Endodermal cell (in vitro differentiated cells): ENCODE measurements at regions not wholly inside any gene's neighbourhood (a gene's known extent, or its start where the extent isn't known, plus 50 kb on each side); places are given as distances from the start of the nearest gene placed in this dataset.
A peak's percentile ranks its signal among the peaks of the same experiment; 100 is the strongest.

Source experiments
- DNase-seq: peaks from one replicate; pipeline ENCODE4 v3.0.0-alpha.2; 2017
- H3K27ac ChIP-seq: 2 replicates; pipeline ENCODE4 v1.5.1; 2013; ENCODE audit warnings: mild to moderate bottlenecking, low read depth, low read length, moderate library complexity
- H3K27me3 ChIP-seq: 2 replicates; pipeline ENCODE4 v1.6.1; 2013; ENCODE audit warnings: mild to moderate bottlenecking, low read length, moderate library complexity; ENCODE audit not compliant: insufficient read depth, control insufficient read depth, poor library complexity, severe bottlenecking
- H3K36me3 ChIP-seq: 2 replicates; pipeline ENCODE4 v1.7.0; 2013; ENCODE audit warnings: mild to moderate bottlenecking, low read length, moderate library complexity; ENCODE audit not compliant: control insufficient read depth, insufficient read depth
- H3K4me1 ChIP-seq: one replicate; pipeline ENCODE4 v1.7.0; 2013; ENCODE audit warnings: low read length; ENCODE audit not compliant: control insufficient read depth, insufficient read depth
- H3K4me3 ChIP-seq: 2 replicates; pipeline ENCODE4 v1.5.1; 2013; ENCODE audit warnings: mild to moderate bottlenecking, low read length, moderate library complexity
- H3K9ac ChIP-seq: 2 replicates; pipeline ENCODE4 v1.6.1; 2013; ENCODE audit warnings: mild to moderate bottlenecking, low read length, moderate library complexity; ENCODE audit not compliant: poor library complexity, severe bottlenecking; ENCODE audit errors: extremely low read depth
- H3K9me3 ChIP-seq: 2 replicates; pipeline ENCODE4 v1.6.1; 2013; ENCODE audit warnings: mild to moderate bottlenecking, low read length, moderate library complexity; ENCODE audit not compliant: control insufficient read depth
- H3K27ac Mint-ChIP-seq: 2 replicates; pipeline ENCODE4 v1.8.0; 2020; ENCODE audit warnings: mixed read lengths
- H3K27me3 Mint-ChIP-seq: 2 replicates; pipeline ENCODE4 v1.8.0; 2021; ENCODE audit warnings: mild to moderate bottlenecking, mixed read lengths; ENCODE audit not compliant: insufficient read depth
- H3K36me3 Mint-ChIP-seq: 2 replicates; pipeline ENCODE4 v1.8.0; 2020; ENCODE audit warnings: low read depth, mixed read lengths
- H3K4me1 Mint-ChIP-seq: 2 replicates; pipeline ENCODE4 v1.8.0; 2020; ENCODE audit warnings: mixed read lengths
- H3K4me3 Mint-ChIP-seq: 2 replicates; pipeline ENCODE4 v1.8.0; 2020; ENCODE audit warnings: mild to moderate bottlenecking, moderate library complexity, mixed read lengths
- H3K9me3 Mint-ChIP-seq: 2 replicates; pipeline ENCODE4 v1.8.0; 2020; ENCODE audit warnings: mild to moderate bottlenecking, mixed read lengths
- WGBS, 2 experiments: methylation state at CpG; one replicate each; pipeline versions ENCODE4 v1.1.5 to v1.1.7; 2013; ENCODE audit warnings: missing lambda C conversion rate in 2 of 2, mixed read lengths in 1 of 2; ENCODE audit not compliant: insufficient coverage in 1 of 2, insufficient read length in 1 of 2; 5-methylcytosine and 5-hydroxymethylcytosine counted together
- TF ChIP-seq, protein P1 (sequence below): fragments of 200-600 bp; sonication (generic); conservative IDR thresholded peaks from 2 replicates; pipeline ENCODE4 v1.5.0; 2021; ENCODE audit warnings: antibody characterized with exemption, mild to moderate bottlenecking

GRCh38 chr9:108662956-108663355 is 192.8 kb downstream of the ACTL7B start:
- no peaks in the 10 kb centered on the region for H3K4me1 ChIP-seq
- WGBS, 2 experiments = 85% methylated on average over 4 of the region's 4 CpGs
- H3K9me3 Mint-ChIP-seq = peaks cover 44% of the 10 kb centered on the region
- no peak overlapping the region for H3K27ac Mint-ChIP-seq
- peaks cover 36% of the 10 kb centered on the region for H3K9me3 ChIP-seq
- no peaks in the 10 kb centered on the region for H3K36me3 ChIP-seq
- no peak overlapping the region for H3K4me3 ChIP-seq
- H3K4me1 Mint-ChIP-seq = no peaks in the 10 kb centered on the region
- H3K27ac ChIP-seq = no peak overlapping the region
- no peak overlapping the region for H3K9ac ChIP-seq
- peaks cover 1% of the 10 kb centered on the region for H3K36me3 Mint-ChIP-seq
- DNase-seq = no peak
- peaks cover 6% of the 10 kb centered on the region for H3K27me3 Mint-ChIP-seq
- TF ChIP-seq, protein P1, sequence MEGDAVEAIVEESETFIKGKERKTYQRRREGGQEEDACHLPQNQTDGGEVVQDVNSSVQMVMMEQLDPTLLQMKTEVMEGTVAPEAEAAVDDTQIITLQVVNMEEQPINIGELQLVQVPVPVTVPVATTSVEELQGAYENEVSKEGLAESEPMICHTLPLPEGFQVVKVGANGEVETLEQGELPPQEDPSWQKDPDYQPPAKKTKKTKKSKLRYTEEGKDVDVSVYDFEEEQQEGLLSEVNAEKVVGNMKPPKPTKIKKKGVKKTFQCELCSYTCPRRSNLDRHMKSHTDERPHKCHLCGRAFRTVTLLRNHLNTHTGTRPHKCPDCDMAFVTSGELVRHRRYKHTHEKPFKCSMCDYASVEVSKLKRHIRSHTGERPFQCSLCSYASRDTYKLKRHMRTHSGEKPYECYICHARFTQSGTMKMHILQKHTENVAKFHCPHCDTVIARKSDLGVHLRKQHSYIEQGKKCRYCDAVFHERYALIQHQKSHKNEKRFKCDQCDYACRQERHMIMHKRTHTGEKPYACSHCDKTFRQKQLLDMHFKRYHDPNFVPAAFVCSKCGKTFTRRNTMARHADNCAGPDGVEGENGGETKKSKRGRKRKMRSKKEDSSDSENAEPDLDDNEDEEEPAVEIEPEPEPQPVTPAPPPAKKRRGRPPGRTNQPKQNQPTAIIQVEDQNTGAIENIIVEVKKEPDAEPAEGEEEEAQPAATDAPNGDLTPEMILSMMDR = no peak
- H3K27me3 ChIP-seq = no peaks in the 10 kb centered on the region
- no peak overlapping the region for H3K4me3 Mint-ChIP-seq

GRCh38 chr9:108662091-108662875 is 193.5 kb downstream of the ACTL7B start:
- Histone ChIP-seq H3K9me3 (peaks cover 37% of the 10 kb centered on the region), H3K4me3 (no peak overlapping the region), H3K36me3 (no peaks in the 10 kb centered on the region), H3K4me1 (no peaks in the 10 kb centered on the region), H3K9ac (no peak overlapping the region), H3K27me3 (no peaks in the 10 kb centered on the region), H3K27ac (no peak overlapping the region)
- Mint-ChIP-seq H3K27ac (no peak overlapping the region), H3K27me3 (peaks cover 3% of the 10 kb centered on the region), H3K4me3 (no peak overlapping the region), H3K36me3 (peaks cover 1% of the 10 kb centered on the region), H3K4me1 (no peaks in the 10 kb centered on the region), H3K9me3 (peaks cover 44% of the 10 kb centered on the region)
- 88 to 98% methylated on average over 5 to 6 of the region's 6 CpGs for WGBS, 2 experiments
- TF ChIP-seq, protein P1 = no peak
- DNase-seq = no peak

DNA sequence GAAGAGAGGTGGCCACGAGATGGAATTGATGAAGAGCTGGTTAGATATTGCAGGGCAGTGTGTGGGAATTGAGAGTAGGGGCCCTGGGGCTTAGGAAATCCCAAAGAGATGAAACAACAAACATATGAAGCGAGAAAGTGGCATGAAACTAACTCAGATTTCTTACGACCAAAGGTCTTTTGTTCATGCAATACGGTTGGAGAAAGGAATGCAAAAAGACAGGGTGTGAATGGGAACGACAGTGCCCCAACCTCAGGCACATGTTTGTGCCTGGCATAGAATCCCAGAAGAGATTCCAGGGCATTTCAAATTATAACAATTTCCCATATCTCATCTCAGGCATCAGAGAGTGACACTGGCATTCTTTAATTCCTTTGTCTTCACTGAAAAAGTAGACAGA is 199.2 kb downstream of the ACTL7B start:
- no peaks in the 10 kb centered on the region for H3K27me3 ChIP-seq
- H3K9me3 ChIP-seq = peaks cover 32% of the 10 kb centered on the region
- Mint-ChIP-seq H3K9me3 (peaks cover 32% of the 10 kb centered on the region), H3K27ac (no peak overlapping the region), H3K4me3 (no peak overlapping the region), H3K36me3 (peaks cover 1% of the 10 kb centered on the region), H3K4me1 (no peaks in the 10 kb centered on the region), H3K27me3 (peaks cover 4% of the 10 kb centered on the region)
- no peaks in the 10 kb centered on the region for H3K36me3 ChIP-seq
- DNase-seq = peak; percentile 13
- no peak overlapping the region for H3K4me3 ChIP-seq
- TF ChIP-seq, protein P1 = no peak
- 92 to 98% methylated on average over 5 of the region's 5 CpGs for WGBS, 2 experiments
- no peak overlapping the region for H3K27ac ChIP-seq
- H3K9ac ChIP-seq = no peak overlapping the region
- H3K4me1 ChIP-seq = no peaks in the 10 kb centered on the region
